Gastrocnemius medialis (tissue), 4 donors: ENCODE measurements at regions not wholly inside any gene's neighbourhood (a gene's known extent, or its start where the extent isn't known, plus 50 kb on each side); places are given as distances from the start of the nearest gene placed in this dataset.

Source experiments
- CTCF ChIP-seq, 5 experiments: fragments of 450-650 bp in 3 of 5; fragments of 200-600 bp in 2 of 5; sonication (generic) in 2 of 5; IDR thresholded peaks in 4 of 5; conservative IDR thresholded peaks in 1 of 5; 1 replicate in 4 of 5; 2 replicates in 1 of 5; pipeline ENCODE4 v1.5.1; 2016 to 2019; ENCODE audit warnings: antibody characterized with exemption in 5 of 5, mild to moderate bottlenecking in 3 of 5, moderate library complexity in 3 of 5
- POLR2A ChIP-seq, 2 donors: fragments of 450-650 bp; IDR thresholded peaks; one replicate each; pipeline ENCODE4 v1.6.1; 2017; ENCODE audit warnings: antibody characterized with exemption in 2 of 2, mild to moderate bottlenecking in 2 of 2, moderate library complexity in 2 of 2

- TF ChIP-seq CTCF (IDR thresholded peaks at IDR 0.05 in 4 of 5, conservative IDR thresholded peaks at IDR 0.05 in 1 of 5): no peak
- TF ChIP-seq POLR2A (IDR thresholded peaks at IDR 0.05): no peak
These were observed 340.0 kb upstream of the RASGEF1B start for GRCh38 chr4:81811562-81812293.
